NAMALWA (cell line): ENCODE measurements at regions not wholly inside any gene's neighbourhood (a gene's known extent, or its start where the extent isn't known, plus 50 kb on each side); places are given as distances from the start of the nearest gene placed in this dataset.
"Not testable (repeated sequence)": the region's sequence is repeated elsewhere in the genome, so short reads cannot be mapped to it uniquely, and the experiment has no call there.

Experiments
- DNase-seq: peaks from one replicate; pipeline ENCODE4 v3.0.0-alpha.2; 2015; ENCODE audit warnings: low spot score

DNA sequence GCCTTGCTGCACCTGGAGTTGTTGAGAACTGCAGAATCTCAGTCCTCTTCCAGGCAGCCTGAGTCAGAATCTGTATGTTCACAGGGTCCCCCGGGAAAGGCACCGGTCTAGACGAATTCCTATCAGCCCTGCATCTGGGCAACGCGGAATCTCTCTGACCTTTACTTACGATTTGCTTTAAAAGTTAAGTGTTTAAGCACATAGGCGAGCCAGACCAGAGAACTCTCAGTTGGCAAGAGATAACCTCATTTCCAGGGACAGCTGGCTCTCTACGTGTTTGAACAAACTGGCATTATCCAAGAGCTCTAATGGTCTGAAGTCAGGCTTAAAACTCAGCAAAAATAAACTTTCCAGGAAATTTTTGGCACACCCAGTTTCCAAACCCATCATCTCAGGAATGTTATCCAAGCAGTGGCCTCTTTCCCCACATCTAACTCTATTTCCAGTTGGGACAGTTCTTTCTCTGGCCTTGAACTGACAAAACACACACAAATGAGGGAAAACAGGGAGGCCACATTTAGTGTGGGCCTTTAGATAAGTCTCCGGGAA, 53.4 kb downstream of the HES1 start:
- no peak for DNase-seq

DNA sequence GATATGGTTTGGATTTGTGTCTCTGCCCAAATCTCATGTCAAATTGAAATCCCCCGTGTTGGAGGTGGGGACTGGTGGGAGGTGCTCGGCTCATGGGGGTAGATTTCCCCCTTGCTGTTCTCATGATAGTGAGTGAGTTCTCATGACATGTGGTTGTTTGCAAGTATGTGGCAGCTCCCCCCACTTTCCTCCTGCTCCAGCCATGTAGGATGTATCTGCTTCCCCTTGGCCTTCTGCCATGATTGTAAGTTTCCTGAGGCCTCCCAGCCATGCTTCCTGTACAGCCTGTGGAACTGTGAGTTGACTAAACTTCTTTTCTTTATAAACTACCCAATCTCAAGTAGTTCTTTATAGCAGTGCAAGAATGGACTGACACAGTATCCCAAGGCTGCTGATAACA, 55.9 kb downstream of the HES1 start:
- DNase-seq: not testable (repeated sequence)

DNA sequence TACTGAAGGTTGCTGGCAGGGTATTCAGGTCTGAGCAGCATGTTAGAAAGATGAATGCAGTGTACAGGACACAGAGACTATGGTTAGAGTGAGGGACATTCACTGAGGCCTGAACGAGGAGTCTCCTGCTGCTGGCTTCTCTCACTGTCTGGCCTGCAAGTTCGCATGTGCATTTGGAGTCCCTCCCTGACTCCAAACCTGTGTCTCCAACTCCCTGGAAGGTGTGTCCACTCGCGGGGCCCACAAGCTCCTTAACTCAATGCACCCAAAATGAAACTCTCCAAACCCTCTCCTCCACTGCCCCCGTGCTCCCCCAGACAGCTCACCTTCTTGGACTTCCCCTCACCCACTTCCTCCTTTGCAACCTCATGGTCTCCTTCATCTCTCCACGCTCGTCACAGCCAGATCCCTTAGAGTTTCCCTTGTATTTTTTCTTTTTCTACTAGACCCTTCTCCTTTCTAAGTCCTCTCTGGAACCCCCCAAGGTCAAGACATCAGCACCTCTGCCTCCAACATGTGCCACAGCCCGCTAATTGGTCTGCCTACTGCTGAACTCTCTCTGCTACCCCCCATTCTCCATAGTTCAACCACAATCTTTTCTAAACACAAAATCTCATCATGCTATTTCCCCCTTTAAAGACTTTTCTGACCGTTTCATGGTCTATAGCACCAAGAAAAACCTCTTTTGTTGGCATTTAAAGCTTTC, 58.3 kb downstream of the HES1 start:
- DNase-seq: no peak

DNA sequence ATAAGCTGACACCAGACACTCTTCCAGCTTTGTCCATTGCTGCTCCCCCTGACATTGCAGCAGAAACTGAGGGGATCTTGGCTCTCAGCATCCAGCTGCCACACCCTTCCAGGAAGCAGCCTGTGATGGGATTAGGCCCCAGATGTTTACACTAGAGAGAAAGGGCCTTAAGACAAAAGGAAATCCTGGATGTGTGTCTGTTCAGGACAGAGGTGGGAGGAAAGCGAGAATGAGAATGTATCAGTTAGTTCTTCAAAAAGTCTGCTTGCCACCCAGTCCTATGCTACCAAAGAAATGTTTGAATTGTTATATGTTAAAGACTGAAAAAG, 58.8 kb downstream of the HES1 start:
- no peak for DNase-seq

DNA sequence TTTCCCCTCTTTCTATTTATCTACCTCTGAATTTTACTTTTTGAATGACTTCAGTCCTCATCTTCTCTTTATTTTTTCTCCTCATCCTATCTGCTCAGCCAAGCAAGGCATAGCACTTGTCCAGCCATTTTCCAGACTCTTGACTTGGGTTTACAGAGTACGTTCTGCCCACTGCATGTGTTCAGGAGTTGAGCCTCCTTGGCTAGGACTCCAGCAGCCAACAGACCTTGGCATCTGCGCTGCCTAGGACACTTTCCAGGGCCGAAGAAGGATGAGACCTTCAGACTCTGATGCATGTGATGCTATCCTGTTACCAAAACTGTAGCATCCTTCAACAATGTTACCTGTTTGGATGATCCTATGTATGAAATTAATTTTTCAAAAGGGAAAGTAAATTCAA, 59.7 kb downstream of the HES1 start:
- no peak for DNase-seq

DNA sequence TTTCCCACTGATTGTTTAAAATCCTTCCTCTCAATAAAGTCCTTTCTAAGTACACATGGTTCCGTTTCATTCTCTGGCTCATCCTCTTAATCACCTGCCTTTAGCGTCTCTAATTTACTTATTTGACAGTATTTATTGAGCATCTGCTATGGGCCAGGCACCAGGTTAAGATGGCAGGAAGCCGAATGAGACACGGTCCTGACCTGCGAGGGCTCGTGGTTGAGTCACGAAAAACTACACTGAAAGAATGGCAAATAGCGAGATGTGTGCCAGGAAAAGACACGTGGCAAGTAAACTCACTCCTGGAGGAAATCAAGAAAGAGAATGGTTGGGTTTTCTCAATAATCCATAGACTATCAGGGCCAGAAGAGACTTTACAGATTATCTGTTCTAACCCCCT, 60.9 kb downstream of the HES1 start:
- no peak for DNase-seq

DNA sequence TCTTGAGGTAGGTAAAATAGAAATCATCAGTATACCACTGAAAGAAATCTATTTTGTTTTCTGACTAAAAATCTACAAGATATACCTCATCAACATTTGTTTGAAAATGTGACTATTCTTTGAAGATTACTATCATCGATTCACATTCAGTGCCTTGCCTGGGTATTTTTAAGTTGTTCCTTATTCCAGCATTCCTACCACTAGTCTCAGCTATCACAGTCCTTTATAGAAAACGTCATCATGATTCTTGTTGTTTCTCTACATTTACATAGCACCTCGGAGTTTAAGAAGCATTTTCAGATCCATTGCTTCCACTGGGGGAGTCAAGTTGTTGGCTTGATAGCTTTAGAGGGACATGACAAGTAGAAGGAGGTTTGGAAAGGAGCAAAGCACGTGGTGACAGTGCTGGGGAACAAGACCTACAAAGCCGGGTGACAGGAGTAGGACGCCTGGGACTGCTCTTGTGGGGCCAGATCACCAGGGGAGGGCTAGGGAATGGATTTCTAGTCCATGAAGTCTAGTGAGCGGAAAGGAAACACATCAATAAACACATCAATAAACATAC, 61.5 kb downstream of the HES1 start:
- no peak for DNase-seq

DNA sequence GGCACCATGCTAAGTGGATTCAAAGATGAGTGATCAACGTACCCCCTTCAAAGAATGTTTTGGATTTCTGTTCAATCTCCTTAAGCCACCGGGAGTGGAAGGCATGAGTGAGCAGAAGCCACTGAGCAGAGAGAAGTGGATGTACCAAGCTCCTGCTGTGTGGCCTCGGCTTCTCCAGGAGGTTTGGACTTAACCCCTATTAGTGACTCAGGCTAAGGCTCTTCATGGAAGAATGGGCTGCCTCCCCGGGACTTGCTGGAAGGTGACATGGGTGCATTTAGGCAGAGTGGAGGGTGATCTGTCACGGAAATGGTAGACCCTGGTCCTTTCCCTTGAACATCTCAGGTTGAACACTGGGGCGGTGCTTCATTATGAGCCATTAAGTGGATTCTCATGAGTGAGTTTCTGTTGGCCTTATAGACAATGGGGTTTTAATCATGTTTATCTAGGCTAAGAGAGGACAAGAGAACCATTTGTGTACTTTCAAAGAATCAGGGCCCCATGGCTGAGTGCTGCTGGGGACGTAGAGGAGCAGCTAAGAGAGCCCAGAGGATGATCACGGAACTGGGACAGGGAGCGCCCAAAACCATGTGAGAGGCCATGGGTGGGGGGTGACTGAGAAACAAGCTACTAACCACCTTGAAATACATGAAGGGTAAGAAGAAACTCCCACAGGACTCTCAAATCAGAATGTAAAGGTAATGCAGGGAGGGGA, 62.2 kb downstream of the HES1 start:
- DNase-seq: no peak

DNA sequence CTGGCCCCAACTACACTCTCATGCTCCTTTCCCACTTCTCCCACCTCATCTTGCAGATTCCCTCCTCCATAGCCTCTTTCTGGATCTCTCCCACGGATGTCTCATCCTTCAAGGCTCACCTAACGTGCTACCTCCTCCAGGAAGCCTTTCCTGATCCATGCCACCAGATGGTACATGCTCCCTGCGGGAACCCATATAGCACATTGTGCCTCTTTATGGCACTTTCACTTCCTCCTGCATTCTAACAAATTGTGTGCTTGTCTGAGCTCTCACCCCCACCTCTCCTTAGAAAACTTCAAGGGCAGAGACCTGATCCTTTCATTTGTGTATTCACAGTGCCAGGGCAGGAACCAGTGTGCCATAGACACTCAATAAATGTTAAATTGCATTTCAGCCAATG, 63.0 kb downstream of the HES1 start:
- no peak for DNase-seq

DNA sequence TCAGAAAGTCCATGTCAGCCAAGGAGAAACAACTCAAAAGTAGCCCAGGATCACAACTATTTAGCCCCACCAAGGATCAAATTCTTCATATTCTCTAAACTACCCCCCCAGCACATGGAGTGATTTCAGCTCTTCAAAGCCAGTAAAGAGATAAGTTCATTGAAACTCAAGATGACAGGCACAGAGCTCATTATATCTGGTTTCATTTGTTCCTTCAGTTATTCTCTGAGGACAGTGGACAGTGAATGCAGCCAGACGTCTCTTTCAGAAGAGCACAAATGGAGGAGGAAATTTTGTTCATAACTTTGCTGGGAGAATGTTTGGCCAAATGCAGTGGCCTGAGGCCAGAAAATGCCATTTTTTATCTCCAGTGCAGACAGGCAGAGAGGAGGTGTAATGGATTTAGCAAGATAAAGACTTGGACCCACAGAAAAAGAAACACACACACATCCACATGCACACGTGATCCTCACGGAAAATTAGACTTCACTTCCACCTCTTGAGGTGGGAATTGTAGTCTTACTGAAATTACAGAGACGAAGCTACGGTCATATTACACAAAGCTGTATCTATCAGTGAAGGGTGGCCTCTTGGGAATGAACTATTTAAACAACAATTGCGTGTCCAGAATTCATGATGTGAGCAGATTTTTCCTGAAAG, 64.6 kb downstream of the HES1 start:
- DNase-seq: no peak

DNA sequence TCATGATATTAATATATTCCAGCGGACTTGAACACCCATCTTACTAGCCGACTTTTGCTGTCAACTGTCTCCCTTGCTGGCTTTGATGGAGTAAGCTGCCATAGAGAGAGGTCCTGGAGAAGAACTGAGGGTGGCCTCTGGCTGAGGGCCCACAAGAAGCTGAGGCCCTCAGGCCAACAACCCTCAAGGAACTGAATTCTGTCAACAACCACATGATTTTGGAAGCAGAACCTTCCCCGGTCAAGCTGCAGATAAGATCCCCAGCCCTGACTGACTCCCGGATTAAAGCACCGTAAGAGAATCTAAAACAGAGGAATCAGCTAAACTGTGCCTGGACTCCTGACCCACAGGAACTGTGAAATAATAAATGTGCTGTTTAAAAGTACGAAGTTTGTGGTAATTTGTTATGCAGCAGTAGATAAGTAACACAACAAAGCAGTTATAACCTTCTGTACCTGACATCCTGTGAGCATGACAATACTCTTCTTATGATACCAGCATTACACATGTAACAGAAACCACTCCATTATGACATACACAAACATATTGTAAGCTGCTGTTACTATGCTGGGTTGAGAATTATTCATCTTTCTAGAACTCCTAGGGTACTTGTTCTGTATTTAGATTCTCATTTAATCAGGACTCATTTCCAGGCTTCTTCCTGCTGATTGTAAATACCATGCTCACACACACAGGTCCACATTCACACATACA, 66.2 kb downstream of the HES1 start:
- DNase-seq: no peak

DNA sequence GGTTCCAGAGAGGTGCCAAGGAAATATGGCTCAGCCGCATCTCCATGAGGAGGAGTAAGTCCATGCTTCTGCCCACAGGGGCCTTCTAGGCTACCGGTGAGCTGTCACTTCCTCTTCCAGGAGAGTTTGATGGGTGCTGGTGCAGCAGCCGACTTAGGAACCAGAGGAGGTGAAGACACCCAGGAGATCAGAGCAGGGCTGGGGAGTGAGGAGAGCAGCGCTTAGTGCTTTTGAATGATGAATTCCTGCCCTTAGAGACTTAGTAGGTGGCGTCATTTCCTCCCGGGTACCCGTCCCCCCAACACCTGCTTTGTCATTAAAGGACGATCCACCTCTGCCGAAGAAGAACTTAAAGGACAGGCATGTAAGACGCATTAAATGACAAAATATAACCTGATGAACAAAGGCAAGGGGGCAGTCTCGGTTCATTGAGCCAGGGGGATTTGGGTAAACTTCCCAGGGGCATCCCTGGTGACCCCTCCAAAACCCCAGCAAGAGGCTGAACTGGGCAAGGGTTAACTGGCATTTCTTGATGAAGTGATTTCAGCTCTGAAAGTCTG, 67.6 kb downstream of the HES1 start:
- no peak for DNase-seq

DNA sequence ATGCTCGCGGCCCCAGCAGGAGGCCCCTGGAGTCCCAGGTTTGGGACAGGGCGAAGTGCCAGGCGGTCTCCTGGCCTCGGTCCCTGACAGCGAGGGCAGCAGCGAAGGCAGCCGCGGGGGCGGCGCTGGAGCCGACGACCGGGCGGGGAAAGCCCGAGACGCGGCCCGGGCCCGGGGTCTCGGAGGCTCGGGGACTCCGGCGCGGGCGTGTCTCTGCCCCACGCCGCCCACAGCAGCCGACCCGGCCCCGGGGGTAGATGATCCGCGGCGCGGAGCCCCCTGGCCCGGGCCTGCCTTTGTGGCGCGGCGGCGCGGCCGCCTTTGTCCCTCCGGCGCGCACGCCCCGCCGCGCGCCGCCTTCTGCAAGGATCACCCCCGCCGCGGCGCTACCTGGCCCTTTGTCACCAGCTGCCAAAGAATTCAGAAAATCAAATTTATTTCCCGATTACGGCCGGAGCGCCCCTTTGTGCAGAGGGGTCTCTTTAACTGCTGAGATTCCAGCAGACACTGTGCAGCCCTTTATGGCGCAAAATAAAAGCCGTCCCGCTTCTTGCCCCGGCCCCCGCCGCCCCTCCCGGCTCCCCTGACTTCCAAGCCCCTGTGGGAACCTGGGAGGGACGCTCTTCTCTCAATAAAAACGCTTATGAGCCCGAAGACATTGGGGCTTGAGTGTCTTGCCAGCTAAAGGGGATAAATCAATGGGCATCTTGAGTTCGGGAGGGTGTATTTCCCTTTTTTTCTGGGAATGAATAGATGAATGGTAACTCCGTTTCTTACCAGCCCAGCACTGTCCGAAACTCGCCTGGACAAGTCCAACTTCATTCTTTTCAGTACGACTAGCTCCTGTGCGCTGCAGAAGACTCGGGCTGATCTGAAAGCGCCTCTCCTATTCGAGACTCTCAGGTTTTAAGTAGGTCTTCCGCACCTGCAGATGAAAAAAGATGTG, 68.4 kb downstream of the HES1 start:
- no peak for DNase-seq

DNA sequence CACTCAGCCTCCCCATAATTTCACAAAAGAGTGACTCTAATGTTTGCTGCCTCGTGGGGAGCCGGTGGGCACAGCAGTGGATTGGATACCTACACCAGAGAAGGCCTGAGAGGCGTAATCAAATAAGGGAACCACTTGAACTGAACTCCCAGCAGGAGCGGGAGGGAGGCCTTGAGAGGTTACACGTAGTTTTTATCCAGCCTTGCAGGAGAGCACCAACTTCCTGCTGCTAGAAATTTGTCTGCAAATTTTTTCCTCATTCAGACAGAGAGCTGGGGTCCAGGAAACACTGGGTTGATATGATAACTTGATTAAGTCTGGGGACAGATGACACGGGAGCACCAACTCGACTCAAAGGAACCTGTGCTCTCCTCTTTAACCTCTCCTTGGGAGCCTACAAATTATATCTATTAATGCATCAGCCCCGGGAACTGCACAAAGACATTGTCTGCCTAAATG, 69.8 kb downstream of the HES1 start:
- peak; percentile 21 for DNase-seq

DNA sequence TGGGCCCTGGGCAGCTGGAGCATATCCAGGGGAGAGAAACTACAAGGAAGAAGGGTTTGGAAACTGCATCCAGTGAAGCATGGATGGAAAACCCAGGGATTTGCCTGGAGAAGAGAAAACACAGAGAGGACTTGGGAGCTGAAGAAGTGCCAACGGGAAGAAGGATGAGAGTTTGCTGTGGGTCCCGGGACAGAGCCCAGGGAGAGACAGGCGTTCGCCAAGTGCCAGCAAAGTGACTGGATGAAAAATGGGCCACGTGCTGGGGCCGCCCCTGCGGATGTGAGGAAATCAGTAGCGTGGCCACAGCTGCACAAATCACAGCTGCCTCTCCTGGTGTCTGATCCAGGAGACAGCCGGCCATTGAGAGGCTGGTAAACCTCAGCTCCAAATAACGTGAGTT, 70.4 kb downstream of the HES1 start:
- DNase-seq: no peak

DNA sequence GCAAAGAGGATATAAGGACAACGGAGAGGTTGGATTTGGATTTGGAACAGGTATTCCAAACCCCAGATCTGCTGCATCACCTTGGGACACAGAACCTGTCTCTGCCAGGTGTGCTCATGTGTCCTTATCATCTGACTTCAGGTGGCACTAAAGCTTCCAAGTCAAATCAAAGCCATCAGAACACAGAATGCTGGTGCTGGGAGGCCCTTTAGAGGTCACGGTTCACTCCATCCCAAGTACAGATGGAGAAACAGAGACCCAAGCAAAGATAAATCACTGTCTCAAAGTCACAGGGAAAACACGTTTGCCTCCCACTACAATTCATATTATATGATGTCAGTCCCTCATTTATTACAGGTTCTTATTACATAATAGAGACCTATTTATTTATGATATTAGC, 72.8 kb downstream of the HES1 start:
- no peak for DNase-seq

DNA sequence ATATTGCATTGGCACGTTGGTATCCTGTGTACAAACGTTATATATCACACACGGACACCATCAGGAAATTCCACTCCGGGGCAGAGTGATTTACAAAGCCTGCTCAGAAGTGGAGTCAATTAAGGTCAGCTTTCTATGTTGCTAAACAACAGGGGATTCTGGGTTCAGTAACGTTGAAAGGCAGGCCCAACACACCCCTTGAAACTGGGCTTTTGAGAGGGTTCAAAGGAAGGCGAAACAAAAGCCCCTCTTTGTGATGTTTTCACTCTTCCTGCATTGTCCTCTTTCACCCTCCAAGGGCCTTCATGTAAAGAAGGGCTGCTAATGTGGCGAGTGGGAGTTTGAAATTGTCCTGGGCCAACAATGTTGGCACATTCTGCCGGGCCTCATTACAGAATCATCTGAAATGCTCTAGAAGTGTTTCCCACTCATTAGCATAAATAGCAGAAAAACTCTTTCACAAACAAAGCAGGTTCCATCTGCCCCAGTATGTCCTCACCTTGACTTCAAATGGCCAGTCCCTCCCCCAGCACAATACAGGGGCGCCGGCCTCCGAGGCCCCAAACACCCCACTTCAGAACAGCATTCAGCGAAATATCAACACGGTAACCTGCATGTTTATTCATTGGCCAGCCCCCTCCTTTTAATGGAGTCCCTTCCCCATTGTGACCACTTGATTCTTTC, 76.4 kb downstream of the HES1 start:
- DNase-seq: no peak

DNA sequence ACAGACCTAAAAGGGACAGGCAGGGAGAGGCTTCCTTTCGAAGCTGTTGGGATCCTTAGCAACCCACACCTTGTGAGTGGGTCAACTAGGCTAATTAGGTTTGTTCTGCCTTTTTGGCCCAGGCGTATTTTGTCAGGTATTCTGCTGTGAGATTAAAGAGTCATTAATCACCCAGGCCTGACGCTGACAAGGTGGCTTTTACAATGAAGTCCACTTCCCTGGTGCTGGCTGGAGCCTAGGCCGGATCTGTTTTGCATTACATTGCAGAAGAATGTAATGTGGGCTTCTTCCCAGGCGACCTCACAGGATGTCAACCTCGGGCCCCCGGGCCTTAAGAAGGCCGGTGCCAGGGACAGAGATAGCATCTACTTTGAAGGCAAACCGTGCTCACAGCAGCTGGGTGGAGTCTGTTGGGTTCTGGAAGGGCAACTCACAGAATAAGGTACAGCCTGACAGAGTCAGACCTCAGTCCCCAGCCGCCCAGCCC, 76.9 kb downstream of the HES1 start:
- DNase-seq: no peak

DNA sequence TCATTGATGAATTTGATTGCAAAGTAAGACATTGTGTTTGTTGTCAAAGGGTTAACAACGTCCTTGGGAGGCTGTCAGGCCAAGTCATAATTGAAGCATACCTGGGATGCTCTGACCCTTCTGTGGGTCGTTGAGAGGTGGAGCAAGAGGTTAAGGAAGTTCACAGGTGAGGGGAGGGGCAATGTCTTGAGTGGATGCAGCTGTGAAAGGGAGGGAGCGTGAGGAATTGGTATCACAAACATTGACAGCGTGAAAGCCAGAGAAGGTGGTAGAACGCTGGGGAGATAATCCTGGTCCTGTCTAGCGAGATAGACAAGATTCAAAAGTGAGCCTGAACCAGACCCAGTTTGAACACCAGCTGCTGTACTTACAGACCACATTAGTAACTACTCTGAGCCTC, 79.4 kb downstream of the HES1 start:
- DNase-seq: no peak
